ENCODE measurements at regions not wholly inside any gene's neighbourhood (a gene's known extent, or its start where the extent isn't known, plus 50 kb on each side); places are given as distances from the start of the nearest gene placed in this dataset. TPM values are rescaled to one million over a fixed set of nuclear protein-coding genes. Genes with fewer than 3 reads are reported as not detected.

DNA sequence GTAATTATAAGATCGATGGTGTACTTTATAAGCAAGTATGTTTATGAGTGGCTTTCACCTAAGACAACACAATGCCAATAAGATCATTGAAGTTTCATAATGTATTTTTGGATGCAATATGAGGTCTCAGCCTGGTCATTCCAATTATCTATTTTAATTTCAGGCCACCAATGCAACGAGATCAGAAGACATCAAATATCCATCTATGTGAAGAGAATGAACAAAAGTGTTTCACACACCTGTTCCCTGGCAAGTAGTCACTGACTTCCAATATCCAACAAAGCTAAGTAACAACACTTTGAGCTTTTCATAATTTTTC is 53.6 kb upstream of the TMCO5A start:
- no peaks in the 10 kb centered on the region for H3K9me3 ChIP-seq (ENCODE audit: control insufficient read depth, low read length)
- no peak overlapping the region for H3K4me2 ChIP-seq (ENCODE audit: low read length, poor library complexity, severe bottlenecking)
- DNase-seq: no peak
- no peak overlapping the region for H2AK5ac ChIP-seq (ENCODE audit: low read length, severe bottlenecking)
- no peak overlapping the region for H4K91ac ChIP-seq (ENCODE audit: low read length)
- no peaks in the 10 kb centered on the region for H3K36me3 ChIP-seq (ENCODE audit: control insufficient read depth in 1 of 2, insufficient read depth in 2 of 2, low read depth in 1 of 2, low read length in 2 of 2)
- H3K27ac ChIP-seq (ENCODE audit: low read length, poor library complexity, severe bottlenecking): no peak overlapping the region
- H4K8ac ChIP-seq (ENCODE audit: low read length): no peak overlapping the region
- H3K9ac ChIP-seq (ENCODE audit: low read length): no peak overlapping the region
- no peak overlapping the region for H3K14ac ChIP-seq (ENCODE audit: low read length in 2 of 2)
- H3K18ac ChIP-seq (ENCODE audit: low read depth in 1 of 2, low read length in 2 of 2): no peak overlapping the region
- H2BK15ac ChIP-seq (ENCODE audit: low read depth, poor library complexity, severe bottlenecking): no peak overlapping the region
- peaks cover 0 to 4% of the 10 kb centered on the region in 2 experiments for H3K27me3 ChIP-seq (ENCODE audit: control insufficient read depth in 1 of 2, insufficient read depth in 1 of 2, low read length in 2 of 2)
- no peak overlapping the region for H2AFZ ChIP-seq (ENCODE audit: low read depth, low read length)
- H2BK120ac ChIP-seq (ENCODE audit: low read depth, low read length): no peak overlapping the region
- H2BK12ac ChIP-seq (ENCODE audit: low read length in 2 of 2): no peak overlapping the region
- H3K4ac ChIP-seq (ENCODE audit: low read depth in 1 of 2, low read length in 2 of 2): no peak overlapping the region
- WGBS: 83% methylated on average over 1 of the region's 2 CpGs
- H3K4me1 ChIP-seq (ENCODE audit: control insufficient read depth, insufficient read depth, low read depth, low read length): peaks cover 2% of the 10 kb centered on the region
- H3K4me3 ChIP-seq (ENCODE audit: insufficient read depth in 1 of 2, low read depth in 1 of 2, low read length in 2 of 2): no peak overlapping the region
- no peak overlapping the region for H2BK5ac ChIP-seq (ENCODE audit: low read depth, low read length, poor library complexity, severe bottlenecking)
- no peak overlapping the region for H3K23ac ChIP-seq (ENCODE audit: low read length in 2 of 2)
- H3K79me1 ChIP-seq (replicated peaks; ENCODE audit: low read length, poor library complexity, severe bottlenecking): no peaks in the 10 kb centered on the region

DNA sequence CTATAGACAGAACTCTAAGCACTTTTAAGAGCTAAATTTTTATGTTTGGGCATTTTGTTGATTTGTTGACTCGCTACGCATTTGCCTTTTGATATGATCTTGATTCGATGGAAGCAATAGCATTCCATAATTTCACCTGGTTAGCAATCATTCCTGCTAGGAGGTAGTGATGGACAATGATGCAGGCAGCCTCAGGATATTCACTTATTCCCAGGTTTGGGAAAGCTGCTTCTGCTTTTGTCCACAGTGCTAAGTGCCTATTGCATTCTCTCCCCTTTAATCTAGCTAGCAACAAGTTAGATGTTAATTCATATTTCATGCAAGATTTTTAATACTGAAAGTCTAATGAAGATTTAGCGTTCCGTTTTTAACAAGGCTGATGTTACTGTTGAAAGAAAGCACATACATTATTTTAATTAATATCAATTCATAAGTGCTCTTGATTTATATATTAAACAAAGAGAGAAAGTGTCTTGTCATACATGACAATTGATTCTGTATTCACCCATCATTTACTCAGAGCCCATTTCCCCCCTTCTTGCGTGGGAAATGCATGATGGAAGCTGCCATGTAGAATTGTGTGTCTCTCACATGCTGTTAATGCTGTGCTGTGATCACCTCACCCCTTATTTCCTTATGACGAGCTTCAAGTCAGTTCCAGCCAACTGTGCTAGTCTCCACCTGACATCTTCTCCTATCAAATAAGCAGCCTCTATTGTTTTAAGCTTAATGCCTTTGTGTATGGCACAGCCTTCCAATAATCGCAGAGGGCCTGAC is 53.0 kb upstream of the TMCO5A start:
- H3K9ac ChIP-seq (ENCODE audit: low read length): no peak overlapping the region
- H3K4me2 ChIP-seq (ENCODE audit: low read length, poor library complexity, severe bottlenecking): no peak overlapping the region
- 93% methylated on average over 5 of the region's 8 CpGs for whole genome bisulfite sequencing
- H3K36me3 ChIP-seq (ENCODE audit: control insufficient read depth in 1 of 2, insufficient read depth in 2 of 2, low read depth in 1 of 2, low read length in 2 of 2): no peaks in the 10 kb centered on the region
- no peak overlapping the region for H4K91ac ChIP-seq (ENCODE audit: low read length)
- H3K4me3 ChIP-seq (ENCODE audit: insufficient read depth in 1 of 2, low read depth in 1 of 2, low read length in 2 of 2): no peak overlapping the region
- H2BK5ac ChIP-seq (ENCODE audit: low read depth, low read length, poor library complexity, severe bottlenecking): no peak overlapping the region
- no peak overlapping the region for H3K27ac ChIP-seq (ENCODE audit: low read length, poor library complexity, severe bottlenecking)
- H2BK15ac ChIP-seq (ENCODE audit: low read depth, poor library complexity, severe bottlenecking): no peak overlapping the region
- no peak overlapping the region for H3K23ac ChIP-seq (ENCODE audit: low read length in 2 of 2)
- H3K18ac ChIP-seq (ENCODE audit: low read depth in 1 of 2, low read length in 2 of 2): no peak overlapping the region
- H3K27me3 ChIP-seq (ENCODE audit: control insufficient read depth in 1 of 2, insufficient read depth in 1 of 2, low read length in 2 of 2): peaks cover 0 to 4% of the 10 kb centered on the region in 2 experiments
- no peak for DNase-seq
- H2AFZ ChIP-seq (ENCODE audit: low read depth, low read length): no peak overlapping the region
- no peaks in the 10 kb centered on the region for H3K9me3 ChIP-seq (ENCODE audit: control insufficient read depth, low read length)
- H3K79me1 ChIP-seq (replicated peaks; ENCODE audit: low read length, poor library complexity, severe bottlenecking): no peaks in the 10 kb centered on the region
- no peak overlapping the region for H2AK5ac ChIP-seq (ENCODE audit: low read length, severe bottlenecking)
- peaks cover 2% of the 10 kb centered on the region for H3K4me1 ChIP-seq (ENCODE audit: control insufficient read depth, insufficient read depth, low read depth, low read length)
- H2BK120ac ChIP-seq (ENCODE audit: low read depth, low read length): no peak overlapping the region
- H4K8ac ChIP-seq (ENCODE audit: low read length): no peak overlapping the region
- H3K14ac ChIP-seq (ENCODE audit: low read length in 2 of 2): no peak overlapping the region
- H3K4ac ChIP-seq (ENCODE audit: low read depth in 1 of 2, low read length in 2 of 2): no peak overlapping the region
- H2BK12ac ChIP-seq (ENCODE audit: low read length in 2 of 2): no peak overlapping the region

DNA sequence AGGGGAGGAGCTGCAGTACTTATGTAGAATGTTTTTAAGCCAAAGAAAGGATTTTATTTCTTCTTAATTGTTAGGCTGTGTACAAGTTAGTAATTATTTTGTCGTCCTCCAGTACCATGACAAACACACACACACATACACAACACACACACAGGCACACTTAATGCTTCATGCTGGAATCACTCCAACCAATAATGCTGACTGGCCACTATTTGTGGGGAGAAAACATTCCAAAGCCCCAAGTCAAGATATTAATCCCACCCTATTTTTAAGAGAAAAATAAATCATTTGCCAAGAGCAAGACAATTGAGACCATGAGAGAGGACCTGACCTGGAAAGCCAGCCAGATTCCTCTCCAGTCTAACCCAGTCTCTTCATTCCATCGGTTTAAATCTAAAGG is 51.8 kb upstream of the TMCO5A start:
- H3K9me3 ChIP-seq (ENCODE audit: control insufficient read depth, low read length): no peaks in the 10 kb centered on the region
- DNase-seq: no peak
- no peak overlapping the region for H2BK15ac ChIP-seq (ENCODE audit: low read depth, poor library complexity, severe bottlenecking)
- H3K18ac ChIP-seq (ENCODE audit: low read depth in 1 of 2, low read length in 2 of 2): no peak overlapping the region
- peaks cover 2% of the 10 kb centered on the region for H3K4me1 ChIP-seq (ENCODE audit: control insufficient read depth, insufficient read depth, low read depth, low read length)
- H2AK5ac ChIP-seq (ENCODE audit: low read length, severe bottlenecking): no peak overlapping the region
- H3K27me3 ChIP-seq (ENCODE audit: control insufficient read depth in 1 of 2, insufficient read depth in 1 of 2, low read length in 2 of 2): peaks cover 0 to 4% of the 10 kb centered on the region in 2 experiments
- no peak overlapping the region for H3K4ac ChIP-seq (ENCODE audit: low read depth in 1 of 2, low read length in 2 of 2)
- H2BK5ac ChIP-seq (ENCODE audit: low read depth, low read length, poor library complexity, severe bottlenecking): no peak overlapping the region
- no peak overlapping the region for H2AFZ ChIP-seq (ENCODE audit: low read depth, low read length)
- no peak overlapping the region for H4K8ac ChIP-seq (ENCODE audit: low read length)
- H3K79me1 ChIP-seq (replicated peaks; ENCODE audit: low read length, poor library complexity, severe bottlenecking): no peaks in the 10 kb centered on the region
- WGBS: 83% methylated on average over 1 of the region's 2 CpGs
- no peak overlapping the region for H3K4me2 ChIP-seq (ENCODE audit: low read length, poor library complexity, severe bottlenecking)
- no peak overlapping the region for H3K23ac ChIP-seq (ENCODE audit: low read length in 2 of 2)
- H3K14ac ChIP-seq (ENCODE audit: low read length in 2 of 2): no peak overlapping the region
- H4K91ac ChIP-seq (ENCODE audit: low read length): no peak overlapping the region
- no peaks in the 10 kb centered on the region for H3K36me3 ChIP-seq (ENCODE audit: control insufficient read depth in 1 of 2, insufficient read depth in 2 of 2, low read depth in 1 of 2, low read length in 2 of 2)
- H2BK12ac ChIP-seq (ENCODE audit: low read length in 2 of 2): no peak overlapping the region
- no peak overlapping the region for H3K4me3 ChIP-seq (ENCODE audit: insufficient read depth in 1 of 2, low read depth in 1 of 2, low read length in 2 of 2)
- no peak overlapping the region for H3K27ac ChIP-seq (ENCODE audit: low read length, poor library complexity, severe bottlenecking)
- H2BK120ac ChIP-seq (ENCODE audit: low read depth, low read length): no peak overlapping the region
- H3K9ac ChIP-seq (ENCODE audit: low read length): no peak overlapping the region

Small RNA genes in the stretch of these regions (small RNA-seq; reads per million reads assigned to genes)
- not detected for gene RF00017 (ENCODE audit: low read depth)

All from mesenchymal stem cell (in vitro differentiated cells and primary cell).